NB4 (cell line): ENCODE measurements at regions not wholly inside any gene's neighbourhood (a gene's known extent, or its start where the extent isn't known, plus 50 kb on each side); places are given as distances from the start of the nearest gene placed in this dataset.

Source experiments
- DNase-seq: peaks from one replicate; pipeline ENCODE4 v3.0.0; 2010; ENCODE audit warnings: low read depth
- H3K4me3 ChIP-seq: one replicate; pipeline ENCODE4 v1.5.1; 2011; ENCODE audit warnings: mild to moderate bottlenecking, low read depth, low read length, moderate library complexity
- MYC ChIP-seq: IDR thresholded peaks from 2 replicates; pipeline ENCODE4 v1.6.1; 2011; ENCODE audit warnings: low read depth, low read length
- POLR2A ChIP-seq: IDR thresholded peaks from 2 replicates; pipeline ENCODE4 v1.6.1; 2011; ENCODE audit warnings: mild to moderate bottlenecking; ENCODE audit not compliant: insufficient read length; ENCODE audit errors: extremely low read depth
- TF ChIP-seq, protein P1 (sequence below): IDR thresholded peaks from 2 replicates; pipeline ENCODE4 v1.6.1; 2011; ENCODE audit warnings: low read depth, low read length
- TF ChIP-seq, protein P2 (sequence below): IDR thresholded peaks from one replicate; pipeline ENCODE4 v1.5.1; 2012; ENCODE audit warnings: low read depth, low read length

DNA sequence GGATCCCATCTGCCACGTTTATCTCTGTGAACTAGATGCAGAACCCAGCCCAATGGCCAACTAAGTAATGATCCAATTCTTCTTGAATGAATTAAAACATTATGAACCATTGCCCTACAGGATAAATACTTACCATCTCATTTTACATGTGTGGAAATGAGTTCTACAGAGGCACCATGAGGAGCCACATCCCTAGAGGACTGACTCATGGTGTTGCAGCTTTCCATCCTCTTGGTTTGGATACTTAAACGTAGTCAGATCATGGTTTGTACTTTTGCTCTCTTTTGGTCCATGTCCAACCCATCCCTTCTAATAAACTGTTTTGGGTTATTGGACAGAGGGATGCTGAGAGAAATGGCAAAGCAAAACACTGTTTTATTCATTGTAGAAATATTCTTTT lies 484.8 kb downstream of the EBF1 start:
- TF ChIP-seq, protein P1, sequence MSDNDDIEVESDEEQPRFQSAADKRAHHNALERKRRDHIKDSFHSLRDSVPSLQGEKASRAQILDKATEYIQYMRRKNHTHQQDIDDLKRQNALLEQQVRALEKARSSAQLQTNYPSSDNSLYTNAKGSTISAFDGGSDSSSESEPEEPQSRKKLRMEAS = no peak
- TF ChIP-seq, protein P2, sequence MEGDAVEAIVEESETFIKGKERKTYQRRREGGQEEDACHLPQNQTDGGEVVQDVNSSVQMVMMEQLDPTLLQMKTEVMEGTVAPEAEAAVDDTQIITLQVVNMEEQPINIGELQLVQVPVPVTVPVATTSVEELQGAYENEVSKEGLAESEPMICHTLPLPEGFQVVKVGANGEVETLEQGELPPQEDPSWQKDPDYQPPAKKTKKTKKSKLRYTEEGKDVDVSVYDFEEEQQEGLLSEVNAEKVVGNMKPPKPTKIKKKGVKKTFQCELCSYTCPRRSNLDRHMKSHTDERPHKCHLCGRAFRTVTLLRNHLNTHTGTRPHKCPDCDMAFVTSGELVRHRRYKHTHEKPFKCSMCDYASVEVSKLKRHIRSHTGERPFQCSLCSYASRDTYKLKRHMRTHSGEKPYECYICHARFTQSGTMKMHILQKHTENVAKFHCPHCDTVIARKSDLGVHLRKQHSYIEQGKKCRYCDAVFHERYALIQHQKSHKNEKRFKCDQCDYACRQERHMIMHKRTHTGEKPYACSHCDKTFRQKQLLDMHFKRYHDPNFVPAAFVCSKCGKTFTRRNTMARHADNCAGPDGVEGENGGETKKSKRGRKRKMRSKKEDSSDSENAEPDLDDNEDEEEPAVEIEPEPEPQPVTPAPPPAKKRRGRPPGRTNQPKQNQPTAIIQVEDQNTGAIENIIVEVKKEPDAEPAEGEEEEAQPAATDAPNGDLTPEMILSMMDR = no peak
- TF ChIP-seq POLR2A = no peak
- no peak for TF ChIP-seq MYC
- no peak for DNase-seq

DNA sequence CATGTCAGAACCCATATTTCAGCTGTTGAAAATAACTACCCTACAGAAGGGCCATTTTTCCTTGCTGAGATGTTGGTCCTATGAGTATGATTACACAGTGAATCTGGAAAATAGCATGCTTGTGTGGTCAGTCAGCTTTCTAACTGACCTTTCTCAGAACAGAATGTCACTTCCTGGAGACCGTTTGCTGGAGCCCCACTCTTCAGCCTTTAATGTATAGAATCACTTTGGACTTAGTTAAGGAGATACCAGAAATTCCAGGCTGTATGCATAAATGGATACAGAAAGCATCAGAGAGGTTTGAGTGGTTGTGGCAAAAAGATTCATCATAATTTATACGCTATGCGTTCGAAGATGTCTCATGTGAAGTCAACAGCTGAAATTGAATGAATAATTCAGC lies 488.1 kb downstream of the EBF1 start:
- TF ChIP-seq MYC = no peak
- TF ChIP-seq, protein P1 = no peak
- H3K4me3 ChIP-seq = no peak overlapping the region
- no peak for DNase-seq

More for the DNA sequence above, 484.8 kb downstream of the EBF1 start:
- H3K4me3 ChIP-seq = no peak overlapping the region

DNA sequence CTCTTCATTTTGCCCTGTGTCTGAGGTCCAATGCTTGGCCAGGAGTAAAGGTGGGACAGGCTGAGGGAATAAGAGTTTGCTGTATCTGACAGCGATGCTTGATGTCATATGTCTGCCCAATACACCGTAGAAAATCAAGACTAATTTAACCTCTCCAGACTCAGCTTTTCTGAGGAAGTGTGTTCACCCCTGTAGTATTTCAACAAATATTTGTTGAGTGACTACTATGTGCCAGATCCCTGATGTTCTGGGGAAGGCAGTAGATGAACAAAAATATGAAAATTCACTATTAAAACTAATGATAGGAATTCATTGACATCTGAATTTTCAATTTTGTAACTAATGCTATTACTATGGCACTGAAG lies 489.7 kb downstream of the EBF1 start:
- TF ChIP-seq, protein P2 = no peak
- TF ChIP-seq, protein P1 = no peak
- TF ChIP-seq POLR2A = no peak
- TF ChIP-seq MYC = no peak
- H3K4me3 ChIP-seq = no peak overlapping the region
- DNase-seq = no peak

DNA sequence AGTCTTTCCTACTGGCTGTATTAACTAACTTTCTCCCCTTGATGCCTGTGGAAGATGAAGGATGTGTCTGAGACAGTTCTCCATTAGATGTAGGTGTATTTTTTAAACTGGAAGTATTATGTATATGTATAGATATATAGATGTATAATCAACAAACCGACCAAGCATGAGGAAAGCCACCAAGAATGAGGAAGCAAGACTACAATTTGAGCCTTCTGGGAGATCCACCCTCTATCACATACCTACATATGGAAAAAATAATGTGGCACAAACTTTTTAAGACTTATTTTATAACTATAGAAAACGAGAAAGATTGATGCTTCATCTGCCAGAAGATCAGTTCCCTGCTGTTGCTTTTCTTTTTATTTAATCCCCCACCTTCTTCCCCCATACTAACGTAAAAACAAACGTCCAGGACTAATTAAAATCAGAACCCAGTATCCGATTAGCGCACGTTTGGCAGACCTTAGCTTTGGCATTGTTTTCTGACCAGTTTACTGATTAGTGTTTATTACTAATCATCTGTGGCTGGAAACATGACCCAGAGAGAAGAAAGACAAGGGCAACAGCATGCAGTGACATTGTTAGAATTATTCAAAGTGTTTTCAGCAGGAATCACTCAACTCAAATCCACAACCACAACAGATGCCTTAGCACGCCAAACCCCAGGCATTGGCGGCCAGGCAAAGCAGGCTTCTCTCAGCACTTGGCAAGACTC lies 490.2 kb downstream of the EBF1 start:
- no peak for DNase-seq
- no peak for TF ChIP-seq POLR2A
- TF ChIP-seq, protein P1 = no peak
- TF ChIP-seq MYC = no peak
- TF ChIP-seq, protein P2 = no peak
- no peak overlapping the region for H3K4me3 ChIP-seq

DNA sequence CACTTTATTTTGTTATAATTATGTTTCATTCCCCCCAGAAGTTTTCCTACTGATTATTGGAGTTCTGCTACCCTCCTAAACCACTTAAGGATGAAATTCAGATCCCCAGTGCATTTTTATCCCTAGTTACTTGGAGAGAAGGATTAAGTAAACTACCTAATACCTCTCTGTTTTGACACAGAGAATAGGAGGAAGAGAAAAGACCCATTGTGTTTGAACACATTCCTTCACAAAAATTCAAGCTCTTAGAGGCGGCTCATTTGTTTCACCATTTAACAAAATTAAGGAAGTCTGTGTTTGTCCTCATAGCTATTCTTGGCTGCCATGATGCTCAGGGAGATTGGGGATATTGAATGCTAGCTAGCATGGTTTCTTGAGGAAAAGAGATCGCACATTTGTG lies 492.6 kb downstream of the EBF1 start:
- DNase-seq = no peak
- TF ChIP-seq POLR2A (no peak), MYC (no peak)
- TF ChIP-seq, protein P2 = no peak
- TF ChIP-seq, protein P1 = no peak
- no peak overlapping the region for H3K4me3 ChIP-seq

DNA sequence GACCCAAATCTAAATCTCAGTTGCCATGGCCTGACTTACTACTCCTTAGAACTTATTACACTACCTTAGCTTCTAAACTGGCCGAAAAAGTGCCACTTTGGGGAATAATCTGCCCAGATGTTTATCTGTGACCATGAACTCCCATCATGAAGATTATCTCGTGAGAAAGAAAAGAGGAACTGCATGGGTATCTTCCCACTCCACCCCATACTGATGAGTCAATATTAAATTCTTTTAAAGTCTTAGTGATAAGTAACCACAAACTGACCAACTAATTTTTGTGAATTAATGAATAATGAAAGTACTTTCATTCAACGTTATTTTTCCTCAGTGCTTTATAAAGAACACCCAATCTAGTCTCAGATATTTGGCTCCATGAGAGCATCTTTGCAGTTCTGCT lies 493.5 kb downstream of the EBF1 start:
- TF ChIP-seq, protein P1 = no peak
- no peak for TF ChIP-seq POLR2A
- TF ChIP-seq, protein P2 = no peak
- no peak for TF ChIP-seq MYC
- peak; percentile 38 for DNase-seq
- H3K4me3 ChIP-seq = no peak overlapping the region
